ENCODE measurements at regions not wholly inside any gene's neighbourhood (a gene's known extent, or its start where the extent isn't known, plus 50 kb on each side); places are given as distances from the start of the nearest gene placed in this dataset.

- H3K9me3 ChIP-seq (ENCODE audit: insufficient read depth, low read depth, low read length) = no peaks in the 10 kb centered on the region
- H3K27me3 ChIP-seq (ENCODE audit: insufficient read depth, low read length, poor library complexity, severe bottlenecking) = peaks cover 5% of the 10 kb centered on the region
- TF ChIP-seq CTCF (conservative IDR thresholded peaks at IDR 0.05; ENCODE audit: low read length) = no peak
- no peaks in the 10 kb centered on the region for H3K36me3 ChIP-seq (ENCODE audit: insufficient read depth, low read length)
- H3F3A ChIP-seq (ENCODE audit: low read depth) = no peaks in the 10 kb centered on the region
- H3K4me2 ChIP-seq (ENCODE audit: low read depth, low read length, poor library complexity, severe bottlenecking) = no peak overlapping the region
- no peak overlapping the region for H3K4me3 ChIP-seq (ENCODE audit: low read length, poor library complexity, severe bottlenecking)
- H3K9me2 ChIP-seq (replicated peaks; ENCODE audit: low read depth, low read length) = no peaks in the 10 kb centered on the region
- H3K4me1 ChIP-seq (ENCODE audit: insufficient read depth, low read length, poor library complexity, severe bottlenecking) = no peaks in the 10 kb centered on the region
- H4K20me1 ChIP-seq (ENCODE audit: insufficient read depth, low read length, poor library complexity, severe bottlenecking) = no peaks in the 10 kb centered on the region
- no peak overlapping the region for H2AFZ ChIP-seq (ENCODE audit: low read length)
- H3K9ac ChIP-seq (ENCODE audit: low read depth, low read length, poor library complexity, severe bottlenecking) = no peak overlapping the region
- no peaks in the 10 kb centered on the region for H3K79me2 ChIP-seq (ENCODE audit: insufficient read depth, low read length)
Observed at GRCh38 chr7:82690929-82691328, 247.4 kb upstream of the CACNA2D1 start.

GRCh38 chr7:82685214-82685613 is 241.6 kb upstream of the CACNA2D1 start:
- Histone ChIP-seq H3F3A (ENCODE audit: low read depth) (no peaks in the 10 kb centered on the region), H2AFZ (ENCODE audit: low read length) (no peak overlapping the region), H3K9me2 (replicated peaks; ENCODE audit: low read depth, low read length) (no peaks in the 10 kb centered on the region), H3K4me2 (ENCODE audit: low read depth, low read length, poor library complexity, severe bottlenecking) (no peak overlapping the region), H3K9ac (ENCODE audit: low read depth, low read length, poor library complexity, severe bottlenecking) (no peak overlapping the region), H3K27me3 (ENCODE audit: insufficient read depth, low read length, poor library complexity, severe bottlenecking) (peaks cover 3% of the 10 kb centered on the region), H4K20me1 (ENCODE audit: insufficient read depth, low read length, poor library complexity, severe bottlenecking) (no peaks in the 10 kb centered on the region), H3K4me3 (ENCODE audit: low read length, poor library complexity, severe bottlenecking) (no peak overlapping the region), H3K36me3 (ENCODE audit: insufficient read depth, low read length) (no peaks in the 10 kb centered on the region), H3K9me3 (ENCODE audit: insufficient read depth, low read depth, low read length) (no peaks in the 10 kb centered on the region), H3K79me2 (ENCODE audit: insufficient read depth, low read length) (no peaks in the 10 kb centered on the region), H3K4me1 (ENCODE audit: insufficient read depth, low read length, poor library complexity, severe bottlenecking) (no peaks in the 10 kb centered on the region)
- TF ChIP-seq CTCF (conservative IDR thresholded peaks at IDR 0.05; ENCODE audit: low read length) = no peak
- TF ChIP-seq EZH2phosphoT487 (IDR thresholded peaks at IDR 0.05; ENCODE audit: borderline replicate concordance) = no peak

GRCh38 chr7:82678716-82679115 is 235.1 kb upstream of the CACNA2D1 start:
- H3K4me2 ChIP-seq (ENCODE audit: low read depth, low read length, poor library complexity, severe bottlenecking) = peak overlapping the region; percentile 58
- no peaks in the 10 kb centered on the region for H3K36me3 ChIP-seq (ENCODE audit: insufficient read depth, low read length)

More at GRCh38 chr7:82678716-82679115, 235.1 kb upstream of the CACNA2D1 start:
- no peaks in the 10 kb centered on the region for H3K9me2 ChIP-seq (replicated peaks; ENCODE audit: low read depth, low read length)
- no peaks in the 10 kb centered on the region for H3K9me3 ChIP-seq (ENCODE audit: insufficient read depth, low read depth, low read length)
- TF ChIP-seq EZH2phosphoT487 (IDR thresholded peaks at IDR 0.05; ENCODE audit: borderline replicate concordance) (no peak), CTCF (conservative IDR thresholded peaks at IDR 0.05; ENCODE audit: low read length) (no peak)
- no peaks in the 10 kb centered on the region for H3F3A ChIP-seq (ENCODE audit: low read depth)
- peak overlapping the region; percentile 10 for H3K9ac ChIP-seq (ENCODE audit: low read depth, low read length, poor library complexity, severe bottlenecking)
- H2AFZ ChIP-seq (ENCODE audit: low read length) = peak overlapping the region; percentile 55
- H3K27me3 ChIP-seq (ENCODE audit: insufficient read depth, low read length, poor library complexity, severe bottlenecking) = no peaks in the 10 kb centered on the region
- H4K20me1 ChIP-seq (ENCODE audit: insufficient read depth, low read length, poor library complexity, severe bottlenecking) = no peaks in the 10 kb centered on the region
- peaks cover 15% of the 10 kb centered on the region for H3K4me1 ChIP-seq (ENCODE audit: insufficient read depth, low read length, poor library complexity, severe bottlenecking)
- H3K79me2 ChIP-seq (ENCODE audit: insufficient read depth, low read length) = no peaks in the 10 kb centered on the region
- peak overlapping the region; percentile 41 for H3K4me3 ChIP-seq (ENCODE audit: low read length, poor library complexity, severe bottlenecking)
